Fibroblast of villous mesenchyme (primary cell): ENCODE measurements at regions not wholly inside any gene's neighbourhood (a gene's known extent, or its start where the extent isn't known, plus 50 kb on each side); places are given as distances from the start of the nearest gene placed in this dataset.

Experiments used
- DNase-seq: peaks from one replicate; pipeline ENCODE4 v3.0.0-alpha.2; 2010; ENCODE audit warnings: low read depth
- H3K4me3 ChIP-seq: 2 replicates; pipeline ENCODE4 v1.5.1; 2011; ENCODE audit warnings: low read depth, mild to moderate bottlenecking, low read length
- TF ChIP-seq, protein P1 (sequence below): IDR thresholded peaks from 2 replicates; pipeline ENCODE4 v1.5.1; 2012; ENCODE audit warnings: low read depth, mild to moderate bottlenecking, low read length; ENCODE audit not compliant: insufficient read depth

DNA sequence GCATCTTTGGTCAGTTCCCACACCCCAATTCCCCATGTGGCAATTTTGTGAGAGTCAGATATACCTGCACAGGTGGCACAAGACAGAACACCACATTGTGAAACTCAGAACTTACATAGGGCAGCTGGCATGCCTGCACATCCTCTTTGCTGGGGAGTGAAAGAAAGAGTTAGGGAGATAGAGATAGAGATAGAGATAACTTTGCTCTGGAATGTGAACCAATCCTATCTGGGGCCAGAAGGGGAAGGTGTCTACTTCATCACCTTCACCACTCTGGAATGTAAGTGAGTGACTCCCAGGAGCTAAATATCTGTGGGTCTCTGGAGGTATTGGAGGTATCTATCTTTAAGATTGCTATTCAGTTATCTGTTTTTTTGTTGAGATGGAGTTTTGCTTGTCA is 289.2 kb downstream of the OGFRL1 start:
- no peak overlapping the region for H3K4me3 ChIP-seq
- TF ChIP-seq, protein P1, sequence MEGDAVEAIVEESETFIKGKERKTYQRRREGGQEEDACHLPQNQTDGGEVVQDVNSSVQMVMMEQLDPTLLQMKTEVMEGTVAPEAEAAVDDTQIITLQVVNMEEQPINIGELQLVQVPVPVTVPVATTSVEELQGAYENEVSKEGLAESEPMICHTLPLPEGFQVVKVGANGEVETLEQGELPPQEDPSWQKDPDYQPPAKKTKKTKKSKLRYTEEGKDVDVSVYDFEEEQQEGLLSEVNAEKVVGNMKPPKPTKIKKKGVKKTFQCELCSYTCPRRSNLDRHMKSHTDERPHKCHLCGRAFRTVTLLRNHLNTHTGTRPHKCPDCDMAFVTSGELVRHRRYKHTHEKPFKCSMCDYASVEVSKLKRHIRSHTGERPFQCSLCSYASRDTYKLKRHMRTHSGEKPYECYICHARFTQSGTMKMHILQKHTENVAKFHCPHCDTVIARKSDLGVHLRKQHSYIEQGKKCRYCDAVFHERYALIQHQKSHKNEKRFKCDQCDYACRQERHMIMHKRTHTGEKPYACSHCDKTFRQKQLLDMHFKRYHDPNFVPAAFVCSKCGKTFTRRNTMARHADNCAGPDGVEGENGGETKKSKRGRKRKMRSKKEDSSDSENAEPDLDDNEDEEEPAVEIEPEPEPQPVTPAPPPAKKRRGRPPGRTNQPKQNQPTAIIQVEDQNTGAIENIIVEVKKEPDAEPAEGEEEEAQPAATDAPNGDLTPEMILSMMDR, result no peak
- no peak for DNase-seq

DNA sequence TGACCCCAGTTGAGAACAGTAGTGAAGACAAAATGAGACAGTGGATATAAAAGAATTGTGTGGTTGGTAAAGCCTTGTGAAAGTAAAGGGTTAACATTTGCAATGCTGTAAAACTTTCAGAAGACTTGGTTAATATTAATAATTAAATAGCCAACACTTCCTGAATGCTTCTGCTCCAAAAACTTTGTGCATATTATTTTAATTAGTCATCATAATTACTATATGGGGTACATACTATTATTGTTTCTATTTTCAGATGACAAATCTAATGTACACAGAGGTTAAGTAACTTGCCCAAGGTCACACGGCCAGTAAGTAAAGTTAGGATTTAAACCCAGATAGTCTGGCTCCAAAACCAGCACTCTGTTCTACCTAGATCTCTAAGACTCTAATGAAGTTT is 291.3 kb downstream of the OGFRL1 start:
- DNase-seq, result no peak
- TF ChIP-seq, protein P1, result no peak
- H3K4me3 ChIP-seq, result no peak overlapping the region

DNA sequence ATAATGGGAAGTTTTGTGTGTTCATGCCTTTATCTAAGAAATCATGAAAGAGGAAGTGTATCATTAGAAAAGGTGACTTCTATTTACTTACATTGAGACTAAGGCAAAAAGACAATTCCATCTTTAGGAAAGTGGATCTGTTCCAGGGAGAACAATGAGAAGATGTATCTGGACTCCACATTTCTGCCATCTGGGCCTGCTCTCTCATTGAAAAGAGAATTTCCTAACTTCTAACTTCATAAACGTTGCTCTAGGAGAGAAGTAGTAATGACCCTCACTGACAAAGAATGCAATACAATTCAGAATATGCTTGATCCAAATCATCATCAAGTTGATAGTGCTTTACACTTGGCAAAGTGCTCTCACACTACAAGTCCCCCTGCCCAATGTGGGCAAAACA is 294.2 kb downstream of the OGFRL1 start:
- no peak for DNase-seq
- no peak overlapping the region for H3K4me3 ChIP-seq
- TF ChIP-seq, protein P1, result no peak

DNA sequence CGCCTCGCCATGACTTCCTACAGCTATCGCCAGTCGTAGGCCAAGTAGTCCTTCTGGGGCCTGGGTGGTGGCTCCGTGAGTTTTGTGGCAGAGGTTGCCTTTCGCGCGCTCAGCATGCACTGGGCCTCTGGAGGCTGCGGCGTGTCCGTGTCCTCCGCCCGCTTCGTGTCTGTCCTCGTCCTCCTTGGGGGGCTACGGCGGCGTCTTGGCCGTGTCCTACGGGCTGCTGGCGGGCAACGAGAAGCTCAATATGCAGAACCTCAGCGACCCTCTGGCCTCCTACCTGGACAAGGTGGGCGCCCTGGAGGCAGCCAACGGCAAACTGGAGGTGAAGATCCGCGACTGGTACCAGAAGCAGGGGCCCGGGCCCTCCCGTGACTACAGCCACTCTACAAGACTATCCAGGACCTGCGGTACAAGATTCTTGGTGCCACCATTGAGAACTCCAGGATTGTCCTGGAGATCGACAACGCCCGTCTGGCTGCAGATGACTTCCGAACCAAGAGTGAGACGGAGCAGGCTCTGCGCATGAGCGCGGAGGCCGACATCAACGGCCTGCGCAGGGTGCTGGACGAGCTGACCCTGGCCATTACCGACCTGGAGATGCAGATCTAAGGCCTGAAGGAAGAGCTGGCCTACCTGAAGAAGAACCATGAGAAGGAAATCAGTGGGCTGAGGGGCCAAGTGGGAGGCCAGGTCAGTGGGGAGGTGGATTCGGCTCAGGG is 296.3 kb downstream of the OGFRL1 start:
- no peak overlapping the region for H3K4me3 ChIP-seq
- TF ChIP-seq, protein P1, result no peak
- no peak for DNase-seq

DNA sequence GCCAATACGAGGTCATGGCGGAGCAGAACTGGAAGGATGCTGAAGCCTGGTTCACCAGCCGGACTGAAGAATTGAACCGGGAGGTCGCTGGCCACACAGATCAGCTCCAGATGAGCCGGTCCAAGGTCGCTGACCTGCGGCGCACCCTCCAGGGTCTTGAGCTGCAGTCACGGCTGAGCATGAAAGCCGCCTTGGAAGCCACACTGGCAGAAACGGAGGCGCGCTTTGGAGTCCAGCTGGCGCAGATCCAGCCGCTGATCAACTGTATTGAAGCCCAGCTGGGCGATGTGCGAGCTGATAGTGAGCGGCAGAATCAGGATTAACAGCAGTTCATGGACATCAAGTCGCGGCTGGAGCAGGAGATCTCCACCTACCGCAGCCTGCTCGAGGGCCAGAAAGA is 296.9 kb downstream of the OGFRL1 start:
- DNase-seq, result no peak
- TF ChIP-seq, protein P1, result no peak
- no peak overlapping the region for H3K4me3 ChIP-seq

DNA sequence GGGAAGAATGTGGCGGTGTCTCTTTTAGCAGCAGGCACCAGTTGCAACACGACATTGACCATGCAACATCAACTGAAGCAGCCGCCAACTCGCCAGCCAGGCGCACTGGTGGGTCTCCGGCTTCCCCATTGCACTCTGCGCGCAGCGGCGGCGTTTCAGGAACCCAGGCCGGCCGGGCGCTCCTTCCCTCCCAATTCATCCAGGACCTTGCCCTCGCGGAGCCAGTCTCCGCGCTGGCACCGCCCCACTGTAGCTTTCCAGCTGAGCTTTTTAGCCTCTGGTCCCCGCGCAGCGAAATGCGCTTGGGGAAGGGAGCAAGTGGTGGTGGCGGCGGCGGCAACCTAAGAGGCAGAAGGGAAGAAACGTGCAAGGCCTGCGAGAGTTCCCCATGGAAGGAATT is 297.9 kb upstream of the RIMS1 start:
- no peak overlapping the region for H3K4me3 ChIP-seq
- TF ChIP-seq, protein P1, result no peak
- DNase-seq, result no peak

DNA sequence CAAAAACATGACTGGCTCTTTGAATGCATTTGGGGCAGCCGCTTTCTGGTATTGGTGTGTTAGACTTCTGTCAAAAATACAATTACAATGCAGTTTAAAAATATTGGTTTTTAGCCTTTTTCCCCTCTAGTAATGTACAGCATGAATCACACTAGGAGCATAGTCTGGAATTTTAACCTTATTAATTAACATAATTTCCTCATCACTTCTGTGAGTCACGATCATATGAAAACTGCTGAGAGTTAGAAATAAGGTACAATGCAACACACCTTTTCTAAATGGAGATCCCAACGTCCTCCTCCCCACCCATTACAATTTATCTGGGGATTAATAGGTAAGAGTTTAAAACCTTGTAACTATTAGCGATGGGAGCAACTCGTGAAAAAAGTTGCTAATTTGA is 297.1 kb upstream of the RIMS1 start:
- H3K4me3 ChIP-seq, result no peak overlapping the region
- no peak for DNase-seq
- TF ChIP-seq, protein P1, result no peak
